Fibroblast of pulmonary artery (primary cell): ENCODE measurements at regions not wholly inside any gene's neighbourhood (a gene's known extent, or its start where the extent isn't known, plus 50 kb on each side); places are given as distances from the start of the nearest gene placed in this dataset.

Experiments
- DNase-seq: peaks from one replicate; pipeline ENCODE4 v3.0.0-alpha.2; 2010; ENCODE audit warnings: low read depth
- H3K4me3 ChIP-seq: replicated peaks from 2 replicates; pipeline ENCODE4 v1.5.1; 2011; ENCODE audit warnings: low read depth, mild to moderate bottlenecking, control low read depth, low read length, moderate library complexity
- TF ChIP-seq, protein P1 (sequence below): IDR thresholded peaks from 2 replicates; pipeline ENCODE4 v1.5.1; 2011; ENCODE audit warnings: mild to moderate bottlenecking, control low read depth, low read length, inconsistent platforms; ENCODE audit errors: missing control alignments

DNA sequence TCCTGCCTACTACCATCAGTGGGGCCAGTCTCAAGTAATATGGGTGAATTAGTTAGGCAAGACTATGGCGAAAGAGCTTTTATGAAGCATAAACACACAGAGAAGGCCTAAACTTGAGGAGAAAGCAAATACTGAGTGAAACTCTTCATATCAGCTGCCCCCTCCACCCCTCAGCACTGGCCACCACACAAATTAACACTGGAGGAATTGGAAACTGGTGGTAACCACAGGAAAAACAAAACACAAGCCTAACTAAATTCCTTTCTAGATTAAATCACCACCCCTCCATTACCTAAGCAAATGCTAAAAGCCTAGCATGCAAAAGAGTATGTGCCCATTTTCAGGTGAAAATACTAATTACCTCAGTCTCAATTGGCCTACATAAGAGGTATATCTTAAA, 774.7 kb upstream of the NECTIN3 start:
- TF ChIP-seq, protein P1, sequence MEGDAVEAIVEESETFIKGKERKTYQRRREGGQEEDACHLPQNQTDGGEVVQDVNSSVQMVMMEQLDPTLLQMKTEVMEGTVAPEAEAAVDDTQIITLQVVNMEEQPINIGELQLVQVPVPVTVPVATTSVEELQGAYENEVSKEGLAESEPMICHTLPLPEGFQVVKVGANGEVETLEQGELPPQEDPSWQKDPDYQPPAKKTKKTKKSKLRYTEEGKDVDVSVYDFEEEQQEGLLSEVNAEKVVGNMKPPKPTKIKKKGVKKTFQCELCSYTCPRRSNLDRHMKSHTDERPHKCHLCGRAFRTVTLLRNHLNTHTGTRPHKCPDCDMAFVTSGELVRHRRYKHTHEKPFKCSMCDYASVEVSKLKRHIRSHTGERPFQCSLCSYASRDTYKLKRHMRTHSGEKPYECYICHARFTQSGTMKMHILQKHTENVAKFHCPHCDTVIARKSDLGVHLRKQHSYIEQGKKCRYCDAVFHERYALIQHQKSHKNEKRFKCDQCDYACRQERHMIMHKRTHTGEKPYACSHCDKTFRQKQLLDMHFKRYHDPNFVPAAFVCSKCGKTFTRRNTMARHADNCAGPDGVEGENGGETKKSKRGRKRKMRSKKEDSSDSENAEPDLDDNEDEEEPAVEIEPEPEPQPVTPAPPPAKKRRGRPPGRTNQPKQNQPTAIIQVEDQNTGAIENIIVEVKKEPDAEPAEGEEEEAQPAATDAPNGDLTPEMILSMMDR, result no peak
- DNase-seq, result no peak
- no peak overlapping the region for H3K4me3 ChIP-seq

DNA sequence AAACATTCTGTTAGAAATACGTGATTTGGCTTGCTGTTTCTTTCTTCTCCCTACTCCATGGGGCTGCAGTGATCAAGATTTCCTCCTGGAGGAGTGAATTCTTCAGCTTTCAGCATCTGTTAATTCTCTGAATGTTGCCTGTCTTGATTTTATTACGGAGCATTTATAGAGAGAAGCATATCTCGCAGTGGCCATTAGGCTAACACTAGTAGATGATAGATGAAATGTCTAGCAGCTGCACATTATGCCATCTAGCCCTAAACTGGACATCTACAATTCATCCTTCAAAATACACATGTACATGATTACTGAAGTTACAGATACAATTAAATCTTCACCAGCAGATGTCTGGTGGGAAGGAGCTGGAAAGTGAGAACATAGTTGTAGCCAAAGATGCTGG, 769.8 kb upstream of the NECTIN3 start:
- TF ChIP-seq, protein P1, result no peak
- H3K4me3 ChIP-seq, result no peak overlapping the region
- DNase-seq, result no peak

GRCh38 chr3:110307065-110307809, 764.4 kb upstream of the NECTIN3 start:
- DNase-seq, result no peak
- TF ChIP-seq, protein P1, result no peak
- no peak overlapping the region for H3K4me3 ChIP-seq

GRCh38 chr3:110311541-110311940, 760.1 kb upstream of the NECTIN3 start:
- no peak for DNase-seq
- TF ChIP-seq, protein P1, result no peak
- H3K4me3 ChIP-seq, result no peak overlapping the region

DNA sequence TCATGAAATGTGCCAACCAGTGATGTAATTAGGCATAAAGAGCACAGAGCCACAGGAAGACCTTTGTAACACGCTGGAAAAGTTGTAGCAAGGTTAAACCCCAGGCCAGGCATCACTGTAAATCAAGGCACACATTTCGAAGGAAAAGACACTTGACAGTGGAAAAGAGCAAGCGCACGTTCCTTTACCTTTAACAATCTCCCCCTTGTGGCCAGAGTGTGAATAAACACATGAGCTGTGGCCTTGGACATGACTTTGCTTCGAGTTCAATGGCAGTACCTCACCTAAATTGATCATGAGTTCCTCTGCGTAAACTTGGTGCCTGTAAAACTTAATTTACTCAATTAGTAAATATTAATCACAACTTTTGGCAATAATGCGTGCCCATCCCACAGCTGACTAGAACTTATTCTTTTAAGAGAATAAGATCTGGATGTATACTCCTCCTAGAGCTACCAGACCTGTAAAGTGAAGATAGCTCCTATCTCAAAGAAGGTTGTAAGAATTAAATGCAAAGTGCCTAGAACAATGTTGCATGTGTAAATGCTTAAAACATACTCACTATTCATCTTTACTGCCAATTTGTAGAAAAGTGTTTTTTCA, 757.0 kb upstream of the NECTIN3 start:
- H3K4me3 ChIP-seq, result no peak overlapping the region
- TF ChIP-seq, protein P1, result peak; percentile 77
- DNase-seq, result peak; percentile 71

DNA sequence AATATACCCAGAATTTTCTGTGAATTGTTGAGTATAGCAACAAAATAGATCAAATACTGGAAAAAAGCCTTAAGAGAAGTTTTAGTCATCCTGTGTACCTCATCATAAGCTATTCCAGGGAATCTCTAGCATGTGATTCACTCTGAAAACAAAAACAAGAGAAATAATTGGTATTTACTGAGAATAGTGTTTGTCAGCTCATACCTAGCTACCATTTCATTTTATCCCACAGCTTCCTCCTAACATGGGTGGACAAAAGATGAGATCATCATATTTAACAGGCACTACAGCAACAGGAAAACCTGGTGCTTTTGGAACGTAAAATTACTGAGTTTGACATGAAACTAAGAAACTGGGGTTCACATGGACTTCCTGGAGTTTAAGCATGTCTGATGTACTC, 753.5 kb upstream of the NECTIN3 start:
- TF ChIP-seq, protein P1, result no peak
- H3K4me3 ChIP-seq, result no peak overlapping the region
- DNase-seq, result peak; percentile 40

- TF ChIP-seq, protein P1, result no peak
Measured at GRCh38 chr3:110323349-110323748, 748.3 kb upstream of the NECTIN3 start.

More at GRCh38 chr3:110323349-110323748, 748.3 kb upstream of the NECTIN3 start:
- no peak for DNase-seq
- no peak overlapping the region for H3K4me3 ChIP-seq
